BLaER1 treated with 17β-estradiol and CSF1 and Interleukin-3, amounts not matched to agents 10 nM and 100 nM (cell line): ENCODE measurements at regions not wholly inside any gene's neighbourhood (a gene's known extent, or its start where the extent isn't known, plus 50 kb on each side); places are given as distances from the start of the nearest gene placed in this dataset.

Experiments used
- H3K27ac ChIP-seq, 11 experiments: shearing (Covaris generic); formaldehyde crosslinking; 2 replicates each; pipeline ENCODE4 v1.8.1; 2022
- H3K27me3 ChIP-seq, 11 experiments: shearing (Covaris generic); formaldehyde crosslinking; 2 replicates each; pipeline ENCODE4 v1.8.1; 2022
- H3K36me3 ChIP-seq, 11 experiments: shearing (Covaris generic); formaldehyde crosslinking; 2 replicates each; pipeline ENCODE4 v1.8.1; 2022
- H3K4me1 ChIP-seq, 10 experiments: shearing (Covaris generic); formaldehyde crosslinking; 2 replicates each; pipeline ENCODE4 v1.8.1; 2022
- H3K4me2 ChIP-seq, 11 experiments: shearing (Covaris generic); formaldehyde crosslinking; 2 replicates each; pipeline ENCODE4 v1.8.1; 2022
- H3K4me3 ChIP-seq, 10 experiments: shearing (Covaris generic); formaldehyde crosslinking; 2 replicates each; pipeline ENCODE4 v1.8.1; 2022
- H3K9ac ChIP-seq, 11 experiments: shearing (Covaris generic); formaldehyde crosslinking; 2 replicates each; pipeline ENCODE4 v1.8.1; 2022
- H3K9me3 ChIP-seq, 11 experiments: shearing (Covaris generic); formaldehyde crosslinking; replicated peaks in 1 of 11; 2 replicates each; pipeline ENCODE4 v1.8.1; 2022
- H4K20me1 ChIP-seq, 11 experiments: shearing (Covaris generic); formaldehyde crosslinking; 2 replicates each; pipeline ENCODE4 v1.8.1; 2022
- Cebpa-rat ChIP-seq, 11 experiments: shearing (Covaris generic); IDR thresholded peaks; 2 replicates each; pipeline ENCODE4 v1.8.1; 2022

GRCh38 chr6:105760746-105761145, 325.4 kb upstream of the PRDM1 start:
- no peak overlapping the region for H3K4me2 ChIP-seq
- TF ChIP-seq Cebpa-rat (IDR thresholded peaks at IDR 0.05): no peak
- 0 out of 22 replicates have a peak, but pooled peaks cover 0 to 6% (median 0%) of the 10 kb centered on the region in 11 experiments for H3K9me3 ChIP-seq

GRCh38 chr6:105759946-105760345, 326.2 kb upstream of the PRDM1 start:
- Histone ChIP-seq H3K27me3 (no peaks in the 10 kb centered on the region), H3K4me3 (no peak overlapping the region), H3K36me3 (no peaks in the 10 kb centered on the region), H3K4me1 (peaks cover 4 to 14% (median 9%) of the 10 kb centered on the region in 10 experiments; a peak in 14 of 20 replicates), H3K4me2 (no peak overlapping the region), H3K27ac (no peak overlapping the region), H3K9ac (no peak overlapping the region), H3K9me3 (0 out of 22 replicates have a peak, but pooled peaks cover 0 to 6% (median 0%) of the 10 kb centered on the region in 11 experiments), H4K20me1 (no peaks in the 10 kb centered on the region)
- TF ChIP-seq Cebpa-rat (IDR thresholded peaks at IDR 0.05): no peak

More at GRCh38 chr6:105760746-105761145, 325.4 kb upstream of the PRDM1 start:
- Histone ChIP-seq H3K9ac (no peak overlapping the region), H3K27ac (no peak overlapping the region), H3K27me3 (no peaks in the 10 kb centered on the region), H3K4me3 (no peak overlapping the region), H3K36me3 (no peaks in the 10 kb centered on the region), H4K20me1 (no peaks in the 10 kb centered on the region), H3K4me1 (peaks cover 4 to 14% (median 9%) of the 10 kb centered on the region in 10 experiments; a peak in 14 of 20 replicates)

GRCh38 chr6:105759015-105759414, 327.1 kb upstream of the PRDM1 start:
- Histone ChIP-seq H3K4me3 (no peak overlapping the region), H3K4me1 (peaks cover 4 to 14% (median 9%) of the 10 kb centered on the region in 10 experiments; a peak in 14 of 20 replicates), H3K36me3 (no peaks in the 10 kb centered on the region), H3K27me3 (no peaks in the 10 kb centered on the region), H3K9me3 (0 out of 22 replicates have a peak, but pooled peaks cover 0 to 6% (median 0%) of the 10 kb centered on the region in 11 experiments), H4K20me1 (no peaks in the 10 kb centered on the region), H3K9ac (no peak overlapping the region), H3K27ac (no peak overlapping the region), H3K4me2 (no peak overlapping the region)
- TF ChIP-seq Cebpa-rat (IDR thresholded peaks at IDR 0.05): no peak

- Histone ChIP-seq H3K27ac (no peak overlapping the region), H3K27me3 (no peaks in the 10 kb centered on the region)
- no peak for TF ChIP-seq Cebpa-rat (IDR thresholded peaks at IDR 0.05)
Observed at GRCh38 chr6:105757512-105758200, 328.5 kb upstream of the PRDM1 start.

GRCh38 chr6:105755885-105756284, 330.3 kb upstream of the PRDM1 start:
- Histone ChIP-seq H3K4me3 (no peak overlapping the region), H3K4me1 (peaks cover 4 to 14% (median 9%) of the 10 kb centered on the region in 10 experiments; a peak in 14 of 20 replicates), H3K27ac (no peak overlapping the region), H3K4me2 (no peak overlapping the region), H3K9me3 (0 out of 22 replicates have a peak, but pooled peaks cover 0 to 6% (median 0%) of the 10 kb centered on the region in 11 experiments), H3K9ac (no peak overlapping the region), H3K36me3 (no peaks in the 10 kb centered on the region), H4K20me1 (no peaks in the 10 kb centered on the region), H3K27me3 (no peaks in the 10 kb centered on the region)
- TF ChIP-seq Cebpa-rat (IDR thresholded peaks at IDR 0.05): no peak

More at GRCh38 chr6:105757512-105758200, 328.5 kb upstream of the PRDM1 start:
- Histone ChIP-seq H3K9me3 (0 out of 22 replicates have a peak, but pooled peaks cover 0 to 6% (median 0%) of the 10 kb centered on the region in 11 experiments), H4K20me1 (no peaks in the 10 kb centered on the region), H3K4me3 (no peak overlapping the region), H3K36me3 (no peaks in the 10 kb centered on the region), H3K4me1 (peaks cover 4 to 14% (median 9%) of the 10 kb centered on the region in 10 experiments; a peak in 14 of 20 replicates), H3K9ac (no peak overlapping the region), H3K4me2 (peak overlapping the region in 10 of 11 experiments; percentile 2 to 57 (median 26); a peak in 12 of 22 replicates)

GRCh38 chr6:105753620-105754211, 332.4 kb upstream of the PRDM1 start:
- H3K36me3 ChIP-seq: no peaks in the 10 kb centered on the region
- no peaks in the 10 kb centered on the region for H4K20me1 ChIP-seq
- 0 out of 22 replicates have a peak, but pooled peaks cover 0 to 6% (median 0%) of the 10 kb centered on the region in 11 experiments for H3K9me3 ChIP-seq
- H3K27me3 ChIP-seq: no peaks in the 10 kb centered on the region
- H3K9ac ChIP-seq: no peak overlapping the region
- no peak for TF ChIP-seq Cebpa-rat (IDR thresholded peaks at IDR 0.05)
- peaks cover 5 to 19% (median 12%) of the 10 kb centered on the region in 10 experiments; a peak in 19 of 20 replicates for H3K4me1 ChIP-seq
- H3K27ac ChIP-seq: no peak overlapping the region
- no peak overlapping the region for H3K4me2 ChIP-seq
- H3K4me3 ChIP-seq: no peak overlapping the region

- TF ChIP-seq Cebpa-rat (IDR thresholded peaks at IDR 0.05): no peak
- peaks cover 7 to 23% (median 17%) of the 10 kb centered on the region in 10 experiments; a peak in 19 of 20 replicates for H3K4me1 ChIP-seq
- 0 out of 22 replicates have a peak, but pooled peaks cover 0 to 6% (median 0%) of the 10 kb centered on the region in 11 experiments for H3K9me3 ChIP-seq
- H3K36me3 ChIP-seq: no peaks in the 10 kb centered on the region
- H3K4me2 ChIP-seq: no peak overlapping the region
- H4K20me1 ChIP-seq: no peaks in the 10 kb centered on the region
- H3K27ac ChIP-seq: no peak overlapping the region
- no peaks in the 10 kb centered on the region for H3K27me3 ChIP-seq
- no peak overlapping the region for H3K9ac ChIP-seq
- no peak overlapping the region for H3K4me3 ChIP-seq
Observed at GRCh38 chr6:105753207-105753606, 332.9 kb upstream of the PRDM1 start.

GRCh38 chr6:105750089-105750488, 336.0 kb upstream of the PRDM1 start:
- Histone ChIP-seq H3K9ac (no peak overlapping the region), H3K4me3 (no peak overlapping the region), H3K27ac (no peak overlapping the region), H3K27me3 (no peaks in the 10 kb centered on the region), H3K4me2 (no peak overlapping the region), H4K20me1 (no peaks in the 10 kb centered on the region), H3K4me1 (peaks cover 23 to 40% (median 30%) of the 10 kb centered on the region in 10 experiments), H3K9me3 (0 out of 22 replicates have a peak, but pooled peaks cover 0 to 4% (median 0%) of the 10 kb centered on the region in 11 experiments), H3K36me3 (no peaks in the 10 kb centered on the region)
- no peak for TF ChIP-seq Cebpa-rat (IDR thresholded peaks at IDR 0.05)

GRCh38 chr6:105748737-105749161, 337.4 kb upstream of the PRDM1 start:
- H3K4me2 ChIP-seq: peak overlapping the region; percentile 1 to 74 (median 47); a peak in 18 of 22 replicates
- no peaks in the 10 kb centered on the region for H4K20me1 ChIP-seq
- peak overlapping the region in 2 of 11 experiments; percentile 28 to 30; a peak in 2 of 22 replicates for H3K27ac ChIP-seq
- TF ChIP-seq Cebpa-rat (IDR thresholded peaks at IDR 0.05): no peak
- H3K4me3 ChIP-seq: no peak overlapping the region
- 0 out of 22 replicates have a peak, but pooled peaks cover 0 to 4% (median 0%) of the 10 kb centered on the region in 11 experiments for H3K9me3 ChIP-seq
- H3K27me3 ChIP-seq: no peaks in the 10 kb centered on the region
- H3K36me3 ChIP-seq: no peaks in the 10 kb centered on the region
- peaks cover 24 to 53% (median 37%) of the 10 kb centered on the region in 10 experiments for H3K4me1 ChIP-seq
- H3K9ac ChIP-seq: no peak overlapping the region
